ENCODE measurements at regions not wholly inside any gene's neighbourhood (a gene's known extent, or its start where the extent isn't known, plus 50 kb on each side); places are given as distances from the start of the nearest gene placed in this dataset.

DNA sequence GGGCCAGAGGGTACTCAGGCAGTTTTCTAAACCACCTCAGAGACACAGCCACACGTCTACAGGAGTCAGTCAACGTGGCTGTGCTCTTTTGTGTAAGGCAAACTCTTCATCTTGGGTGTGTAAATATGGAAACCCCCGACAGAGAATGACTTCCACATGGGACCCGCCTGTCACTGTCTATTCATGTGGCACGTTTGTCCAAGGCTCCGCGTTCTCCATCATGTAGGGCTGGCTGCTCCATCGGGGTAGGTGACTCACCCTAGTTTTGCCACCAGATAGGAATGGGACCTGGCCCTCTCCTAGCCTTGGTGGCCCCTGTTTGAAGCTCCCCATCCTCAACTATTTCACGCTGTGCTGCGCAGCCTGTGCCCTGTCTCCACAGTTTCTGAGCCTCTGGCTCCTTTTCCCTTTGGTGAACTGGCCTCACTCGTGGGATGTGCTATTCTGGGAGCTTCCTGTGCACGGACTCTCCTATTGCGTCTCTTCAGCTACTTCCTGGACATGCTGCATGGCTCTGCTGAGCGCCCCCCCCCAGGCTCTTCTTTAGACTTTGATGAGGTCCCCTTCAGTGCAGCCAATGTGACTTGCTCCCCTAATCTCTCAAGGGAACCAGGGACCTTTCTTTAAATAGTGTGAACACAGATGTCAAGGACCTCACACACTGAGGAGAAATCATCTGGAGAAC is 143.2 kb upstream of the PDE10A start:
- Histone ChIP-seq H3K9me3 (no peaks in the 10 kb centered on the region), H3K4me3 (no peak overlapping the region), H3K27ac (peak overlapping the region; percentile 7 to 67), H3K27me3 (no peaks in the 10 kb centered on the region), H3K36me3 (no peaks in the 10 kb centered on the region), H3K4me1 (no peaks in the 10 kb centered on the region)
- DNase-seq, result no peak
- TF ChIP-seq POLR2A (IDR thresholded peaks at IDR 0.05), result no peak
- TF ChIP-seq, protein P1, sequence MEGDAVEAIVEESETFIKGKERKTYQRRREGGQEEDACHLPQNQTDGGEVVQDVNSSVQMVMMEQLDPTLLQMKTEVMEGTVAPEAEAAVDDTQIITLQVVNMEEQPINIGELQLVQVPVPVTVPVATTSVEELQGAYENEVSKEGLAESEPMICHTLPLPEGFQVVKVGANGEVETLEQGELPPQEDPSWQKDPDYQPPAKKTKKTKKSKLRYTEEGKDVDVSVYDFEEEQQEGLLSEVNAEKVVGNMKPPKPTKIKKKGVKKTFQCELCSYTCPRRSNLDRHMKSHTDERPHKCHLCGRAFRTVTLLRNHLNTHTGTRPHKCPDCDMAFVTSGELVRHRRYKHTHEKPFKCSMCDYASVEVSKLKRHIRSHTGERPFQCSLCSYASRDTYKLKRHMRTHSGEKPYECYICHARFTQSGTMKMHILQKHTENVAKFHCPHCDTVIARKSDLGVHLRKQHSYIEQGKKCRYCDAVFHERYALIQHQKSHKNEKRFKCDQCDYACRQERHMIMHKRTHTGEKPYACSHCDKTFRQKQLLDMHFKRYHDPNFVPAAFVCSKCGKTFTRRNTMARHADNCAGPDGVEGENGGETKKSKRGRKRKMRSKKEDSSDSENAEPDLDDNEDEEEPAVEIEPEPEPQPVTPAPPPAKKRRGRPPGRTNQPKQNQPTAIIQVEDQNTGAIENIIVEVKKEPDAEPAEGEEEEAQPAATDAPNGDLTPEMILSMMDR (IDR thresholded peaks at IDR 0.05), result no peak
- intact Hi-C loops (cut with DNase I; ENCODE audit: low total_unique reads), result no loop called here

DNA sequence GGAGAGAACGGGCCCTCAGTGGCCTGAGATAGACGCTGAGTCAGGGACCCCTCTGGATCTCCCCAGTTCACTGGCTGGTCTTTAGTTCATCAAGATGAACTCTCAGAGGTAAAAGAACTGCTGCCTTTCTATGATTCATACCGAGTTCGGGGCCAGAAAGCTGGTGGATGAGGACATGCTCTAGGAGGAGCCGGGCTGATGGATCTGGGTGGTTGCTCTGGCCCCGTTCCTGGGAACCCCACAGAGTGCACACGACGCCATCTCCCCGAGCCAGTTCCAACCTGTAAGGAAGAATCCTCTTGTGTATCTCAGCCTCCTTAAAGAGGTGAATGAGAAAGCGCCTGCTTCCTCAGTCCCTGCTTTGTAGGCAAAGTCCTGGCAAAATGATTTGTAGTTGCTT is 142.6 kb upstream of the PDE10A start:
- Histone ChIP-seq H3K4me3 (no peak overlapping the region), H3K27me3 (no peaks in the 10 kb centered on the region), H3K36me3 (no peaks in the 10 kb centered on the region), H3K9me3 (no peaks in the 10 kb centered on the region), H3K27ac (peak overlapping the region in 1 of 2 donors; percentile 54), H3K4me1 (no peaks in the 10 kb centered on the region)
- intact Hi-C loops (cut with DNase I; ENCODE audit: low total_unique reads), result no loop called here
- no peak for DNase-seq
- TF ChIP-seq POLR2A (IDR thresholded peaks at IDR 0.05), result no peak
- TF ChIP-seq, protein P1 (IDR thresholded peaks at IDR 0.05), result no peak

DNA sequence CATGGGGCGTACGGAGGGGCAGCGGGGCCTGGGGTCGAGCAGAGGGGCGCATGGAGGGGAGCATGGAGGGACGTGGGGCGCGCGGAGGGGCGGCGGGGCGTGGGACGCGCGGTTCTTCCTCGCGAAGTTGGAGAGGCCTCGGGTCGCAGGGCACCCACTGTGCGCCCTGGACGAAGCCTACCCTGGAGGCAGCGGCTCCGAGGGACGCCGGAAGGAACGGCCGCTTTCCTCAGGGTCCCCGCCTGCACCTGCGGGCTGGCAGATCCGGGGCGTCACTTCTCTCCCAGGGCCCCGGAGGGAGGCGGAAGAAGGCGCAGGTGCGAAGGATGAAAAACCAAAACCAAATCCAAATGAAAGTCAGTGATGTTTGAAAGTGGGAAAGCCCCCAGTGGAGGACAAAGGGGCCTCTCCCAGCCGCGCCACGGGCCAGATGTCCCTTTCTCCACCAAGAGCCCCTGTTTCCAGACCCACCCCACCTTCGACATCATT is 142.1 kb upstream of the PDE10A start:
- Histone ChIP-seq H3K27me3 (no peaks in the 10 kb centered on the region), H3K36me3 (no peaks in the 10 kb centered on the region), H3K9me3 (no peaks in the 10 kb centered on the region), H3K27ac (peak overlapping the region in 1 of 2 donors; percentile 54), H3K4me3 (peak overlapping the region; percentile 24 to 41), H3K4me1 (no peaks in the 10 kb centered on the region)
- no peak for DNase-seq
- intact Hi-C loops (cut with DNase I; ENCODE audit: low total_unique reads), result no loop called here
- no peak for TF ChIP-seq POLR2A (IDR thresholded peaks at IDR 0.05)
- TF ChIP-seq, protein P1 (IDR thresholded peaks at IDR 0.05), result no peak

DNA sequence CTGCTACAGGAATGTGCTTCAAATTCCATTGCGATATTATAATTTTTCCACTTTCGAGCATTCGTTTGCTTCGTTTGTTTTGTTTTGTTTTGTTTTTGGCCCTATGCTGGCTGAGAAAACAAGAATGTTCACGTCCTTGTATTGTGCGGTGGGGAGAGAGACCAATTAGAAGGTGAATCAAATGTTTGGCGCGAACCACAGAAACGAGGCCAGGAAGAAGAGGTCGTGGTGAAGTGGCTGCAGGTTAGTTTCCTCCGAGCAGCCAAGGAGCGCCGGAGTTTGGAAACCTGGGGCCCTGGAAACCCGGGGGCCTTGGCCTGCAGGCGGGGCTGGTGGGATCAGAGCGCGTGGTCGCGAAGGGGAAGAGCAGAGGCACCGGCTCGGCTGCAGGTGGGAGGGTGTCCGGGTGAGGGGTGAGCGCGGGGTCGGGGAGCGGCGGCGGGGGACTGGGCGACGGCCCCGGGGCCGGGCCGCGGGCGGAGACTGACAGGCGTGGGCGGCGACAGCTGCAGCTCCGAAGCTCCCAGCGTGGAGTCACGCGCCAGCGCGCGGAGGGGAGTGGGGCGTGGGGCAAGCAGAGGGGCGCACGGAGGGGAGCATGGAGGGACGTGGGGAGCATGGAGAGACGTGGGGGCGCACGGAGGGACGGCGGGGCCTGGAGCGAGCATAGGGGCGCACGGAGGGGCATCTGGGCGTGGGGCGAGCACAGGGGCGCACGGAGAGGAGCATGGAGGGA is 141.5 kb upstream of the PDE10A start:
- H3K4me3 ChIP-seq, result peak overlapping the region; percentile 24 to 41
- H3K36me3 ChIP-seq, result no peaks in the 10 kb centered on the region
- TF ChIP-seq, protein P1 (IDR thresholded peaks at IDR 0.05), result no peak
- no peak for TF ChIP-seq POLR2A (IDR thresholded peaks at IDR 0.05)
- intact Hi-C loops (cut with DNase I; ENCODE audit: low total_unique reads), result no loop called here
- H3K27ac ChIP-seq, result peak overlapping the region; percentile 54 to 58
- DNase-seq, result no peak
- H3K9me3 ChIP-seq, result no peaks in the 10 kb centered on the region
- H3K27me3 ChIP-seq, result no peaks in the 10 kb centered on the region
- peaks cover 0 to 4% of the 10 kb centered on the region in 2 donors for H3K4me1 ChIP-seq

DNA sequence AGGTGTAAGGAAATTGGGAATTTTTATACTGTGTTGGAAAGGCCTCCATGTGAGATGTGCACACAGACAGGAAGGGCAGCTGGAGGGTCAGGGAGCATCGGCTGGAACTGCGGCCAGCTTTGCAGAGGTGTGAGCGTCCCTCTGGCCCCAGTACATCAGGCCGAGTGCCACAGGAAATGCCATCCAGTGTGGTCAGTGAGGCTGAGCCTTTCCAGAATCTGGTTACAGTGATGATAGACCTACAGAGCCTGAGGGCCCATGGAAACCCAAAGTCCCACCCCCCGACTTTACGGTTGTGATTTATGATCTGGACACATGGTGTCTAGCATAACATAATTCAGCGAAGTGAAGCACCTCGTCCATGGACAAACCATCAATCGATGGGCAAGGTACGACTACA is 137.3 kb upstream of the PDE10A start:
- no peak for DNase-seq
- Histone ChIP-seq H3K4me1 (peaks cover 0 to 4% of the 10 kb centered on the region in 2 donors), H3K27ac (peak overlapping the region; percentile 18 to 59), H3K4me3 (no peak overlapping the region), H3K36me3 (no peaks in the 10 kb centered on the region), H3K27me3 (no peaks in the 10 kb centered on the region), H3K9me3 (no peaks in the 10 kb centered on the region)
- TF ChIP-seq POLR2A (IDR thresholded peaks at IDR 0.05), result no peak
- TF ChIP-seq, protein P1 (IDR thresholded peaks at IDR 0.05), result no peak
- intact Hi-C loops (cut with DNase I; ENCODE audit: low total_unique reads), result no loop called here

Data from uterus (tissue), 3 donors.